ENCODE measurements at regions not wholly inside any gene's neighbourhood (a gene's known extent, or its start where the extent isn't known, plus 50 kb on each side); places are given as distances from the start of the nearest gene placed in this dataset.

GRCh38 chr1:96220651-96221050 lies 500.9 kb upstream of the PTBP2 start:
- no peak for TF ChIP-seq POLR2A (IDR thresholded peaks at IDR 0.05; ENCODE audit: control extremely low read depth in 1 of 2, low read depth in 2 of 2, low read length in 2 of 2)
- no peak for TF ChIP-seq HDAC2 (IDR thresholded peaks at IDR 0.05; ENCODE audit: borderline replicate concordance in 1 of 2, low read depth in 2 of 2, low read length in 2 of 2)

Data from H1 (cell line).